GM19240 (cell line): ENCODE measurements at regions not wholly inside any gene's neighbourhood (a gene's known extent, or its start where the extent isn't known, plus 50 kb on each side); places are given as distances from the start of the nearest gene placed in this dataset.
"Not testable (repeated sequence)": the region's sequence is repeated elsewhere in the genome, so short reads cannot be mapped to it uniquely, and the experiment has no call there.

Source experiments
- DNase-seq: peaks from one replicate; pipeline ENCODE4 v3.0.0; 2011; ENCODE audit warnings: low spot score; ENCODE audit not compliant: insufficient read length

GRCh38 chr11:98600786-98601773 lies 419.7 kb upstream of the CNTN5 start:
- DNase-seq = no peak

DNA sequence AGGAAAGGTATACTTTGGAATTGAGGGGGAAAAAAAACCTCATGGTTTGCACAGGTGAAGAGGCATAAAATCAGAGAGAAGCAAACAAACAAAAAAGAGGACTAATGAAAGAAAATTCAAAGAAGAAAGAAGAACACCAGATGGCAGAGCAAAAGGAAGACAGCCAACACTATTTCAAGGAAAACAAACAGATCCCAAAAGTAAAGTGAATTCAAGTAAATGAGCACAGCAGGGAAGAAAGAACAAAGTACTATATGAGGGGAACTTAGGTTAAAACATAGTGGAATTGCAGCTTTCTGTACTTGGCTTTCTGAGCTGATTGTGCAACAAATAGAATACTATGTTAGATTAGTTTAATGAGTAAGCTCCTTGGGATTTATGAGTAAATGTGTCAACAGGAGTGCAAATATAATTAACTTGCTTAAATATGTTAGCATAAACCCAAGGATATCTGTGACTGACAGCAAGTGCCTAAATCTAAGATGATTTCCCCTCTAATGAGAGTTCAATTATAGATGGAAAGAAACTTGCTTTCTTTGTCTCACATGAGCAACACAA lies 404.6 kb upstream of the CNTN5 start:
- DNase-seq = no peak

GRCh38 chr11:98621767-98622166 lies 399.0 kb upstream of the CNTN5 start:
- DNase-seq = no peak

DNA sequence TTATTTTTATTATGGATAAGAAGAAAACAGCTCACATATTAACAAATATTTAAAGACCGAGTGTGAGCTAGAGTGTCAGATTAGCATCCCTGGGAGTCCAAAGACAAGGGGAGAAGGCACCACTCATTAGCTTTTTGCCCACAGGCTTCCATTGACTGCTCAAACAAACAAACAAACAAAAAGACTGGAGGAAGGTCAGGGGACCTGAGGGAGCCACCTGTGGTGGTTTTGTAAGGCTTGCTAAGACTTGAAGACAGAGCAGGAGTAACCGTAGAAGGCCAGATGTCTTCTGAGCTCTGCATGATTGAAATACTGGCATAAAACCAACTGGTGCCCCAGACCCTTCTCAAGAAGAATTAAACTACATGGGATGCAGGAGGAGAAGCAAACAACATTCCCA lies 395.2 kb upstream of the CNTN5 start:
- no peak for DNase-seq

GRCh38 chr11:98630736-98631135 lies 390.0 kb upstream of the CNTN5 start:
- no peak for DNase-seq

GRCh38 chr11:98657711-98658110 lies 363.0 kb upstream of the CNTN5 start:
- DNase-seq = no peak

DNA sequence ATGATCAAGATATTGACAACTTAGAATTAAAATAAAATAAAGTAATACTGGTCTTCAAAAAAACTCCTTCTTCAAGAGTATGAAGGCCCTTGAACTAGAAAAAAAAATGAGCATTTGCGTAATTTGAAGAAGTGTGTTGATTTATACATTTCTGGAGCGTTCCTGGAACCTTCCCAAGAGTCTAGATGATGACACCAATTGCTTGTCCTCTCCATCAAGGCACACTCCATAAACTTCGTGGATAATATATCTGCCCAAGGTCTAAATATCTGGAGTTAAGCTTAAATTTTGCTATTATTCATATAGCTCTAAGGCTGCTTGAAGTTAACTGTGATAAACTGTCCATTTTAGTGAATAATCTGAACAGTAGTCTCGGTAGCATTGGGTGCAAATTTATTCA lies 361.3 kb upstream of the CNTN5 start:
- no peak for DNase-seq

GRCh38 chr11:98674390-98674789 lies 346.4 kb upstream of the CNTN5 start:
- DNase-seq = no peak

DNA sequence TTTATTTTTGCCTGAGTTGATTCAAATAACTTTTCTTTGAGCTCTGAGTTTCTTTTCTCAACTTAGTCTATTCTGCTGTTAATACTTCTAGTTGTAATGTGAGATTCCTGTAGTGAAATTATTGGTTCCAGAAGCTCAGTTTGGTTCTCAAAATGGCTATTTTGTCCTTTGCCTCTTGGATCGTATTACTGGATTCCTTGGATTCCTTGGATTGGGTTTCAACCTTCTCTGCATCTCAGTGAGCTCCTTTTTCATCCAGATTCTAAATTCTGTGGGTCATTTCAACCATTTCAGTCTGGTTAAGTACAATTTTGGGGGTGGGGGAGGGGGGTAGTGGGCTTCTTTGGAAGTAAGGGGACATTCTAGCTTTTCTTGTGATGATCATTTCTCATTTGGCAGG lies 341.1 kb upstream of the CNTN5 start:
- no peak for DNase-seq

DNA sequence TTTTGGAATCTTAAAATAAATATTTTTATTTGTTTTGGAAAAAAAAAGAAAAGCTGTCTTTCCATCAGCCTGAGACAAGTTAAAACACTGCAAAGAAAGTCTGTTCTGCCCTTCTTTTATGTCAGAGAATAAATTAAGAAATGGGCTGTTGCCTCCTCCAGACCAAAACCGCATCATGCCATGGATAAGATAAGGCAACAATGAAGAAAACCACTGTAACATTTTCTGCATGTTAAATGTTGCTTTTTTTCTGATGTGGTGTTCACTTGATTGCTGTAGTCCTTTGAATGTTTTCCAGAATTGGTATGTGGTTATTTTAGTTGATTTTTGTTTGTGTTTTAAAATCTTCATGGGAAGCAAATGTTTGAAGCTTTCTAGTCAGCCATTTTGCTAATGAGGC lies 319.2 kb upstream of the CNTN5 start:
- no peak for DNase-seq

- no peak for DNase-seq
These were observed 316.8 kb upstream of the CNTN5 start for GRCh38 chr11:98703779-98704556.

DNA sequence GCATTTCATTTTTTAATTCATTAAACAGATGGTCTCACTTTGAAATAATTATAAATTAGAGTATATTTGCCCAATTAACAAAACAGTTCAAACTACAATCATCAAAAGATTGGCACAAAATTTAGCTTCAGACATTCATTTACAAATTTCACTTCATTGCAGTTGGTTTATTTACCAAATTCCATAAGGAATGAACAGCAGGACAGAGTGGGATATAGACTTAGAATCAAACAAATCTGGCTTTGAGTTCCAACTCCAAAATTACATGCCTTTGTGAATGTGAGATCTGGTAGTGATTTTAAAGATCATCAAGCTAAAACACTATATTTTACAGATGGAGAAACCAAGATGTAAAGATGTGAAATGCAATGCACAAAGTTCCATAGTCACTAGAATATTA lies 310.7 kb upstream of the CNTN5 start:
- DNase-seq = no peak

GRCh38 chr11:98710986-98711385 lies 309.8 kb upstream of the CNTN5 start:
- no peak for DNase-seq

- DNase-seq = no peak
These were observed 299.8 kb upstream of the CNTN5 start for GRCh38 chr11:98720951-98721350.

DNA sequence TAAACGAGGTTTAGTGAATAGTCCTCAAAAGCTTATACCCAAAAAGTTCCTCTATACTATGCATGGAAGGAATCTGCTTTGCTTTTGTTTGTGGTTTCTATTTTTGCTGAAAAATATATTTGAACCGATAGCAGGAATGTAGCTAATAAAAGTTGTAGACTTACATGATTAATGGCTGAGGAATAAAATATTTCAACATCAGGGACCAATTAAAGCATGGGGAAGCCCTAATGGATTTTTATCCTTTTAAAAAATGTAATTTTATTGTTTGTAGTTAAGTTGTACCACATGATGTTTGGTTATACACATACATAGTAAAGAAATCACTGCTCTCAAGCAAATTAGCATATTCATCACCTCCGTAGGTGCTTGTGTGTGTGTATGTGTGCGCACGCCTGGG lies 295.3 kb upstream of the CNTN5 start:
- DNase-seq = no peak

DNA sequence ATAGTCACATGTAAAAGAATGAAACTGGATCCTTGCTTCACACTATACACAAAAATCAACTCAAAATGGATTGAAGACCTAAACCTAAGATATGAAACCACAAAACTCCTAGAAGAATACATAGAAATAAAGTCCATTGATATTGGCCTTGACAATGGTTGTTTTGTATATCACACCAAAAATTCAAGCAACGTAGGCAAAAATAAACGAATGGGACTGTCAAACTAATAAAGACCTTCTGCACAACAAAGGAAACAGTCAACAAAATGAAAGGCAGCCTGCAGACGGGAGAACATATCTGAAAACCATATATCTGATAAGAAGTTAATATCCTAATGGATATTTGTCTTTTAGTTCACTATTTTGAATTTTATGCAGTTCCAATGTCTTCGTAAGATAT lies 292.3 kb upstream of the CNTN5 start:
- no peak for DNase-seq

DNA sequence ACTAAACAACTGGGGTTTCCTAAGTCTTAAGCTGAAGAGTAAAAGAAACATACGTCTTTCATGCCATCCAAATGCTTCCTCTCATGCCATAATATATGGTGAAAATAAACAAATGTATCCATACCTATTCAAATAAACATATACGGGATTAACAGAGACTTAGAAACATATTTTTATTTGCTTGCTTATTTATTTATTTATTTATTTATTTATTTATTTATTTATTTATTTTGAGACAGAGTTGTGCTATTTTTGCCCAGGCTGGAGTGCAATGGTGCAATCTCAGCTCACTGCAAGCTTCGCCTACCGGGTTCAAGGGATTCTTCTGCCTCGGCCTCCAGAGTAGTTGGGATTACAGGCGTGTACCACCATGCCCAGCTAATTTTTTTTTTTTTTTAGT lies 291.6 kb upstream of the CNTN5 start:
- no peak for DNase-seq

DNA sequence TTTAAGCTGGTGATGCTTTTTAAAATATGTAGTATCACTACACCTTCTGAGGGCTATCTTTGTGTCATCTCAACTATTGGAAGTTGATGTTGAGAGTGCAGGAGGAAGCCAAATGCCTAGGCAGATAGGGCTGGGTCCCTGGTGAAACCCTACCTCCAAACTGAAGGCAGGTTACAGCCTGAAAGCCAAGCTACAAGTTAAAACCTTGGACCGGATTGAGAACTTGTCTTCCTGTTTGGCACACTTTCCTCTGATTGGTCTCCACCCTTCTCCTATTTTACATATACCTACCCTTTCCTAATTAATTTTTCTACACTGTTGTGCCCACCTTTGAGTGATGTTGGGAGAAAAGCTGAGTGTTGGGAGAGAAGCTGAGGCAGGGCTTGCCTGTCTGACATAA lies 287.8 kb upstream of the CNTN5 start:
- DNase-seq = no peak

GRCh38 chr11:98733378-98733777 lies 287.4 kb upstream of the CNTN5 start:
- not testable (repeated sequence) for DNase-seq

- DNase-seq = no peak
These were observed 286.1 kb upstream of the CNTN5 start for GRCh38 chr11:98734686-98735085.

DNA sequence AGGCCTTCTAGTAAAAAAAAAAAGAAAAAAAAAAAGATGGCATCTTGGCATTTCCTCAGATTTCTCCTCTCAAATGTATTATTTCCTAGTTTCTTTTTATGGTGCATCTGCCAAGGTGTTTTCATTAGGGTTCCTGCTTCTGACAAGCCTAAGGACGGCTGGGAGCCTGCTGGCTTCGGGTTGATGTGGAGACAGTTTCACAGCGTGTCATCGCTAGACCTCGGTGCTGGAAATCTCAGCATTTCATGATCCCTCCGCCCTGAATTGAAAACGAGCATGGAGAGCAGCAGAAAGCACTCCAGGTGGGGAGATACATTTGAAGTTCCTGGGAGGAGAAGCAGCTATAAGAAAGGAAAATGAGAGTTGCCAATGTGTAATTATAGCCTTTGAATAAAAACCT lies 283.9 kb upstream of the CNTN5 start:
- DNase-seq = no peak

DNA sequence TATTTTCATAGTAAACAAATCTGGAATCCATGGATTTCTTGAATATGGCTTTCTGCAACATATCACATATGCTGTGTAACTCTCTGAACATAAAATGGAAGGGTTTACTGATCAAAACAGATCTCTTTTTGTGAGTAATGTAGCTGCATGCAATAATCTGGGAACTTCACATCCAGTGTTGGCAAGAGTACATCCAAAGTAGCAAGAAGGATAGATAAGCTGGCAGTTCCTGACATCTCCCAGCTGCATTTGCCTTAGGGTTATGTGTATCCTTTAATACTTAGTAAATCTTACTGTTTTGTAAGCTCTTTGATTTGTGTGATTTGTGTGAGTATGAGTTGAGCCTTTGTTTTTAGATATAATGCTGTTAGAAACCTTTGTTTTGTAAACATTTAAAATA lies 280.4 kb upstream of the CNTN5 start:
- no peak for DNase-seq
